Mesendoderm (in vitro differentiated cells): ENCODE measurements at regions not wholly inside any gene's neighbourhood (a gene's known extent, or its start where the extent isn't known, plus 50 kb on each side); places are given as distances from the start of the nearest gene placed in this dataset.

Experiments used
- DNase-seq: peaks from one replicate; pipeline ENCODE4 v3.0.0; 2013
- H2AK5ac ChIP-seq: 2 replicates; pipeline ENCODE4 v1.6.1; 2013; ENCODE audit warnings: low read length, inconsistent platforms
- H2BK120ac ChIP-seq: 2 replicates; pipeline ENCODE4 v1.6.1; 2013; ENCODE audit warnings: low read depth, mild to moderate bottlenecking, low read length, moderate library complexity, mixed read lengths
- H2BK15ac ChIP-seq: replicated peaks from 2 replicates; pipeline ENCODE4 v1.6.1; 2013; ENCODE audit warnings: low read depth, mild to moderate bottlenecking, moderate library complexity
- H2BK5ac ChIP-seq: 2 replicates; pipeline ENCODE4 v1.6.1; 2013; ENCODE audit warnings: low read length, inconsistent platforms
- H3K18ac ChIP-seq: 2 replicates; pipeline ENCODE4 v1.6.1; 2013; ENCODE audit warnings: mild to moderate bottlenecking, low read length, mixed read lengths
- H3K23ac ChIP-seq: one replicate; pipeline ENCODE4 v1.6.1; 2013; ENCODE audit warnings: low read length
- H3K27ac ChIP-seq: 2 replicates; pipeline ENCODE4 v1.5.1; 2013; ENCODE audit warnings: low read depth, mild to moderate bottlenecking, inconsistent platforms, low read length, moderate library complexity
- H3K27me3 ChIP-seq: 2 replicates; pipeline ENCODE4 v1.6.1; 2013; ENCODE audit warnings: low read length, control low read depth, mild to moderate bottlenecking, inconsistent platforms; ENCODE audit not compliant: insufficient read depth, poor library complexity
- H3K36me3 ChIP-seq: 2 replicates; pipeline ENCODE4 v1.6.1; 2013; ENCODE audit warnings: low read length, inconsistent platforms; ENCODE audit not compliant: control insufficient read depth, insufficient read depth
- H3K4ac ChIP-seq: one replicate; pipeline ENCODE4 v1.6.1; 2013; ENCODE audit warnings: low read depth, mild to moderate bottlenecking, low read length, moderate library complexity
- H3K4me1 ChIP-seq: 2 replicates; pipeline ENCODE4 v1.6.1; 2013; ENCODE audit warnings: low read depth, low read length, inconsistent platforms; ENCODE audit not compliant: control insufficient read depth
- H3K4me2 ChIP-seq: 2 replicates; pipeline ENCODE4 v1.6.1; 2013; ENCODE audit warnings: low read length
- H3K4me3 ChIP-seq: 2 replicates; pipeline ENCODE4 v1.5.1; 2013; ENCODE audit warnings: mild to moderate bottlenecking, low read length
- H3K56ac ChIP-seq: one replicate; pipeline ENCODE4 v1.6.1; 2013; ENCODE audit warnings: low read length
- H3K79me1 ChIP-seq: 2 replicates; pipeline ENCODE4 v1.6.1; 2013; ENCODE audit warnings: low read length, inconsistent platforms
- H3K79me2 ChIP-seq: 2 replicates; pipeline ENCODE4 v1.6.1; 2013; ENCODE audit warnings: mild to moderate bottlenecking, low read length; ENCODE audit not compliant: control insufficient read depth, insufficient read depth
- H3K9ac ChIP-seq: 2 replicates; pipeline ENCODE4 v1.6.1; 2013; ENCODE audit warnings: low read length, inconsistent platforms
- H4K5ac ChIP-seq: one replicate; pipeline ENCODE4 v1.6.1; 2013; ENCODE audit warnings: low read length
- H4K8ac ChIP-seq: one replicate; pipeline ENCODE4 v1.6.1; 2013; ENCODE audit warnings: low read depth, mild to moderate bottlenecking, control low read depth, low read length, moderate library complexity
- WGBS: extraction: QIAGEN DNeasy Blood & Tissue Kit; methylation state at CpG from one replicate; pipeline ENCODE4 v1.1.7; 2013; ENCODE audit warnings: low lambda C conversion rate, missing lambda C conversion rate; ENCODE audit not compliant: insufficient coverage; ENCODE audit errors: extremely low coverage; 5-methylcytosine and 5-hydroxymethylcytosine counted together

DNA sequence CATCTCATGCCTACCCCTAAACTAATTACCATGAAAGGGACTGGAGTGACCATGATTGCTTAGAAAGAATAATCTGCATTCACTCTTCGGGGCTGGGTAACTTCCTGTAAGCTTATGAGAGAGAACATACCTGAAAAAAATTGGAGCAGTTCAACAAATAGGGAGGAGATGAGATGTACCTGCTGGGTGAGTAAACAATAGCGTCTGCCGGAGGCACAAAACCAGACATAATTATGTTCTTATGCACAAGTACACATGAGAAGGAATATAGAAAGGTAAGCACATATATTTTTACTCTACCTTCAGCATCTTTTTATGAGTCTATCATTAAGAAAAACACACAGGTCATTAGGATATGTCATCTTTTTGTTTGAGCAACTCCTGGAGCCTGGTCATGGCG, 224.6 kb upstream of the FERD3L start:
- DNase-seq, result no peak
- Histone ChIP-seq H3K23ac (no peak overlapping the region), H3K27me3 (no peaks in the 10 kb centered on the region), H4K5ac (no peak overlapping the region), H3K9ac (no peak overlapping the region), H3K79me1 (no peaks in the 10 kb centered on the region), H3K56ac (no peak overlapping the region), H3K18ac (no peak overlapping the region), H4K8ac (no peak overlapping the region), H2BK15ac (no peak overlapping the region), H2AK5ac (no peak overlapping the region), H3K4me2 (no peak overlapping the region), H3K27ac (no peak overlapping the region), H3K4me3 (no peak overlapping the region), H3K4me1 (no peaks in the 10 kb centered on the region), H3K4ac (no peak overlapping the region), H2BK120ac (no peak overlapping the region), H2BK5ac (no peak overlapping the region), H3K79me2 (no peaks in the 10 kb centered on the region), H3K36me3 (no peaks in the 10 kb centered on the region)
- WGBS, result no CpG with 5 or more reads among the region's 4 CpGs

DNA sequence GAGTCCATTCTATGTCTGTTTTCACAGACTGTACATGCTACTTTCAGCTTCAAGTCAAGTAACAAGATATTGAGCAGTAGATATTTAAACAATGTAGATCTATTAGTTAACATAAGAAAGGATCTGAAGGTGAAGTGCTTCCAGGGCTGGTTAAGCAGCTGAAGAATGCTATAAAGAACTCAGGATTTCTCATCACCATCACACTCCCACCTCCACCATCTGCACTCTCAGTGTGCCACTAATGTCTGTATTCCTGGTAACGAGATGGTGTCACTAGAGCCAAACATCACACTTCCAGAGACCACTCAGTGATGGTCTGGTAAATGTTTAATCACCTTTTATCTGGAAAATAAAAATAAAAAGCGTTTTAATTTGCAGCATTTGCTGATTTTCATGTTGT, 224.0 kb upstream of the FERD3L start:
- Histone ChIP-seq H2AK5ac (no peak overlapping the region), H3K27me3 (no peaks in the 10 kb centered on the region), H3K4ac (no peak overlapping the region), H3K79me1 (no peaks in the 10 kb centered on the region), H4K5ac (no peak overlapping the region), H3K9ac (no peak overlapping the region), H2BK120ac (no peak overlapping the region), H3K23ac (no peak overlapping the region), H3K4me3 (no peak overlapping the region), H3K18ac (no peak overlapping the region), H3K56ac (no peak overlapping the region), H3K4me1 (no peaks in the 10 kb centered on the region), H3K79me2 (no peaks in the 10 kb centered on the region), H2BK5ac (no peak overlapping the region), H4K8ac (no peak overlapping the region), H2BK15ac (no peak overlapping the region), H3K4me2 (no peak overlapping the region), H3K36me3 (no peaks in the 10 kb centered on the region), H3K27ac (no peak overlapping the region)
- WGBS, result no CpG with 5 or more reads among the region's 2 CpGs
- peak; percentile 29 for DNase-seq

DNA sequence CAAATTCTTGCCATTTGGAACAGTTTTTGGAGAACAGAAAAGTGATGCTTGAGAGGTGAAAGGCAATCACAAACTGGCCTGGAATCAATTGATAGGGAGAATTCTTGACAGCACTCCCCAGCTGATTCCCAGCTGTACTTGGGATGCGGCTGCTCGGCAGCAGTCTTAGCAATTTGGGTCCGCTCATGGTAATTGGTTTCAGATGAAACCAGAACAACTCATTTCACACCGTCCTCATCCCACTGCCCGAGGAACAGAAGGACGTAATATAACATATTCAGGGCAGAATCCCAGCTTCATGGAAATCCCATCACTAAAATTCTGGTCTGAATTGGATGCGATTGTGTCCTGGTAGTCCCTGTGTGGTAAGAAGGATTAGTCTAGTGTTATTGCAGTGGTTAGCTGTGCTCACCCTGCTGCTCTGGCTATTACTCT, 223.3 kb upstream of the FERD3L start:
- peak; percentile 5 for DNase-seq
- H3K27ac ChIP-seq, result no peak overlapping the region

DNA sequence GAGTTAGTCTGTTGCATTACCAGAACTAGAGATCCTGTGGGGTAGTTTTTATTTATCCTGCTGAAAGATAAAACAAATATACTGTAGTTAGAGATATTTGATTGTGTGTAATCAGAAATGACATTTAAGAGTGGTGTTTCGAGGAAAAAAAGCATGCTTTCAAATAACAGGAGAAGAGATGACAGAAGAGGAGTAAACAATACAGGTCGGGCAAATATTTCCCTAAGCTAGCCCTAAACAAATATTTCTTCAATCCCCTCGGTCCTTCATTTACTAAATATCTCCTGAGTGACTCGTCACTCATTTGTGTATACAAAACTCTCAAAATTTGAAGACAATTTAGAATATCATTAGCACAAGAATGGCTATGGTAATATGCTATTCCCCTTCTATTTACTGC, 219.7 kb upstream of the FERD3L start:
- Histone ChIP-seq H3K18ac (no peak overlapping the region), H3K56ac (no peak overlapping the region), H3K79me2 (no peaks in the 10 kb centered on the region), H4K8ac (no peak overlapping the region), H3K4ac (no peak overlapping the region), H3K4me1 (no peaks in the 10 kb centered on the region), H2BK120ac (no peak overlapping the region), H3K4me2 (no peak overlapping the region), H2AK5ac (no peak overlapping the region), H3K9ac (no peak overlapping the region), H3K27ac (no peak overlapping the region), H3K4me3 (no peak overlapping the region), H2BK15ac (no peak overlapping the region), H3K36me3 (no peaks in the 10 kb centered on the region), H4K5ac (no peak overlapping the region), H3K23ac (no peak overlapping the region), H3K79me1 (no peaks in the 10 kb centered on the region), H2BK5ac (no peak overlapping the region), H3K27me3 (no peaks in the 10 kb centered on the region)
- no peak for DNase-seq
- no CpG with 5 or more reads among the region's 4 CpGs for WGBS

More for the DNA sequence above, 223.3 kb upstream of the FERD3L start:
- Histone ChIP-seq H3K4me3 (no peak overlapping the region), H3K56ac (no peak overlapping the region), H3K18ac (no peak overlapping the region), H3K23ac (no peak overlapping the region), H2AK5ac (no peak overlapping the region), H3K4me2 (no peak overlapping the region), H3K36me3 (no peaks in the 10 kb centered on the region), H4K5ac (no peak overlapping the region), H3K9ac (no peak overlapping the region), H2BK120ac (no peak overlapping the region), H3K4me1 (no peaks in the 10 kb centered on the region), H4K8ac (no peak overlapping the region), H2BK5ac (no peak overlapping the region), H3K4ac (no peak overlapping the region), H2BK15ac (no peak overlapping the region), H3K79me2 (no peaks in the 10 kb centered on the region), H3K79me1 (no peaks in the 10 kb centered on the region), H3K27me3 (no peaks in the 10 kb centered on the region)
- no CpG with 5 or more reads among the region's 7 CpGs for WGBS

DNA sequence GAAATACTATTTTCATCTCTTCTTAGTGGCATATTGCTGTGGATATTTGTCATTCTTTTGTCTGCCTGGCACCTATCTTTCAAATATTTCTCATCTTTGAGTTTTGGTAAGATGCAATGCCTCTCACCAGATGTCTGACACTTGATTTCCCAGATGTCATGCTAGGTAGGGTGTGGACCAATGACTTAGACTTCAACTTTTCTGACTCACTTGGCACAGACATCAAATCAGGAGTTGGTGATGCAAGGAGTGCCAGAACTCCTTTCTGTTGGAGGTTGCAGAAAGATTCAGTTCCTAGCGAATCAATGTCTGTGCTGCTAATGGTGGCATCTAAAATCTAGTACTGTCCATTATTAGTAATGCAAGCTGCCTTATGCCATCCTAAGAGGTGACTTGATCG, 216.9 kb upstream of the FERD3L start:
- no peak overlapping the region for H3K27ac ChIP-seq
- no peak overlapping the region for H3K23ac ChIP-seq
- no peaks in the 10 kb centered on the region for H3K27me3 ChIP-seq
- H3K4me1 ChIP-seq, result no peaks in the 10 kb centered on the region
- H3K79me1 ChIP-seq, result no peaks in the 10 kb centered on the region
- H3K4ac ChIP-seq, result no peak overlapping the region
- no peak overlapping the region for H2BK5ac ChIP-seq
- H4K5ac ChIP-seq, result no peak overlapping the region
- DNase-seq, result no peak
- no peak overlapping the region for H2AK5ac ChIP-seq
- H2BK120ac ChIP-seq, result no peak overlapping the region
- WGBS, result no CpG with 5 or more reads among the region's 2 CpGs
- H3K18ac ChIP-seq, result no peak overlapping the region
- no peak overlapping the region for H3K4me2 ChIP-seq
- no peak overlapping the region for H2BK15ac ChIP-seq
- no peaks in the 10 kb centered on the region for H3K36me3 ChIP-seq
- no peak overlapping the region for H3K56ac ChIP-seq
- no peak overlapping the region for H3K9ac ChIP-seq
- H3K4me3 ChIP-seq, result no peak overlapping the region
- H3K79me2 ChIP-seq, result no peaks in the 10 kb centered on the region
- no peak overlapping the region for H4K8ac ChIP-seq

DNA sequence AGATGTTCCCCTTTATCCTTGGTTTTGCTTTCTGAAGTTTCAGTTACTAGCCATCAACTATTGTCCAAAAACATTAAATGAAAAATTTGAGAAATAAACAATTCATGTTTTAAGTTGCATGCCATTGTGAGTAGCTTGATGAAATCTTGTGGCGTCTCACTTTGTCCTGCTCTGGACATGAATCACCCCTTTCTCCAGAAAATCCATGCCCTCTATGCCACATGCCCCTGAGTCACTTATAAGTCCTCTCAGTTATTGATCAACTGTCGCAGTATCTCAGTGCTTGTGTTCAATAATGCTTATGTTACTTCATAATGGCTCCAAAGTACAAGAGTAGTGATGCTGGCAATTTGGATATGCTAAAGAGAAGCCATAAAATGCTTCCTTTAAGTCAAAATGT, 208.0 kb upstream of the FERD3L start:
- no peaks in the 10 kb centered on the region for H3K36me3 ChIP-seq
- H3K27me3 ChIP-seq, result no peaks in the 10 kb centered on the region
- H2BK15ac ChIP-seq, result no peak overlapping the region
- no peak overlapping the region for H4K5ac ChIP-seq
- H2BK120ac ChIP-seq, result no peak overlapping the region
- no peak overlapping the region for H3K56ac ChIP-seq
- no peak overlapping the region for H3K4me3 ChIP-seq
- H4K8ac ChIP-seq, result no peak overlapping the region
- H3K4me2 ChIP-seq, result no peak overlapping the region
- H3K79me1 ChIP-seq, result no peaks in the 10 kb centered on the region
- no peak overlapping the region for H3K18ac ChIP-seq
- H3K27ac ChIP-seq, result no peak overlapping the region
- no peaks in the 10 kb centered on the region for H3K79me2 ChIP-seq
- no peak overlapping the region for H2AK5ac ChIP-seq
- H3K23ac ChIP-seq, result no peak overlapping the region
- WGBS, result no CpG with 5 or more reads among the region's 2 CpGs
- H3K4me1 ChIP-seq, result no peaks in the 10 kb centered on the region
- no peak for DNase-seq
- no peak overlapping the region for H3K4ac ChIP-seq
- no peak overlapping the region for H2BK5ac ChIP-seq
- H3K9ac ChIP-seq, result no peak overlapping the region
